ENCODE measurements at regions not wholly inside any gene's neighbourhood (a gene's known extent, or its start where the extent isn't known, plus 50 kb on each side); places are given as distances from the start of the nearest gene placed in this dataset.

- no peak for DNase-seq
Measured at GRCh38 chr5:93273176-93273575, 307.8 kb downstream of the NR2F1-AS1 start.

- no peak for DNase-seq
Measured at GRCh38 chr5:93272108-93272507, 308.9 kb downstream of the NR2F1-AS1 start.

- no peak for DNase-seq
Measured at GRCh38 chr5:93267736-93268135, 313.3 kb downstream of the NR2F1-AS1 start.

- DNase-seq, result no peak
Measured at GRCh38 chr5:93267276-93267675, 313.7 kb downstream of the NR2F1-AS1 start.

GRCh38 chr5:93257616-93258015, 323.4 kb downstream of the NR2F1-AS1 start:
- DNase-seq, result no peak

GRCh38 chr5:93255796-93256195, 325.2 kb downstream of the NR2F1-AS1 start:
- DNase-seq, result no peak

GRCh38 chr5:93252165-93252564, 328.9 kb downstream of the NR2F1-AS1 start:
- no peak for DNase-seq

- no peak for DNase-seq
Measured at GRCh38 chr5:93251347-93251746, 329.7 kb downstream of the NR2F1-AS1 start.

GRCh38 chr5:93250424-93250823, 330.6 kb downstream of the NR2F1-AS1 start:
- DNase-seq, result no peak

- DNase-seq, result no peak
Measured at GRCh38 chr5:93249651-93250289, 331.2 kb downstream of the NR2F1-AS1 start.

GRCh38 chr5:93247105-93247504, 333.9 kb downstream of the NR2F1-AS1 start:
- no peak for DNase-seq

GRCh38 chr5:93246090-93246855, 334.7 kb downstream of the NR2F1-AS1 start:
- no peak for DNase-seq

GRCh38 chr5:93245226-93245625, 335.8 kb downstream of the NR2F1-AS1 start:
- DNase-seq, result no peak

GRCh38 chr5:93243481-93243880, 337.5 kb downstream of the NR2F1-AS1 start:
- no peak for DNase-seq

- no peak for DNase-seq
Measured at GRCh38 chr5:93240228-93240834, 340.7 kb downstream of the NR2F1-AS1 start.

- DNase-seq, result no peak
Measured at GRCh38 chr5:93236807-93237421, 344.1 kb downstream of the NR2F1-AS1 start.

GRCh38 chr5:93235761-93236160, 345.3 kb downstream of the NR2F1-AS1 start:
- DNase-seq, result no peak

- DNase-seq, result no peak
Measured at GRCh38 chr5:93226202-93226735, 354.8 kb downstream of the NR2F1-AS1 start.

GRCh38 chr5:93225748-93226147, 355.3 kb downstream of the NR2F1-AS1 start:
- no peak for DNase-seq

- DNase-seq, result no peak
Measured at GRCh38 chr5:93224624-93225023, 356.4 kb downstream of the NR2F1-AS1 start.

- DNase-seq, result no peak
Measured at GRCh38 chr5:93221773-93222172, 359.2 kb downstream of the NR2F1-AS1 start.

GRCh38 chr5:93220431-93220830, 360.6 kb downstream of the NR2F1-AS1 start:
- DNase-seq, result no peak

- DNase-seq, result no peak
Measured at GRCh38 chr5:93219641-93220145, 361.3 kb downstream of the NR2F1-AS1 start.
